GM03348 (cell line): ENCODE measurements at regions not wholly inside any gene's neighbourhood (a gene's known extent, or its start where the extent isn't known, plus 50 kb on each side); places are given as distances from the start of the nearest gene placed in this dataset.

ENCODE experiments used
- DNase-seq: peaks from one replicate; pipeline ENCODE4 v3.0.0; 2012; ENCODE audit warnings: low spot score

DNA sequence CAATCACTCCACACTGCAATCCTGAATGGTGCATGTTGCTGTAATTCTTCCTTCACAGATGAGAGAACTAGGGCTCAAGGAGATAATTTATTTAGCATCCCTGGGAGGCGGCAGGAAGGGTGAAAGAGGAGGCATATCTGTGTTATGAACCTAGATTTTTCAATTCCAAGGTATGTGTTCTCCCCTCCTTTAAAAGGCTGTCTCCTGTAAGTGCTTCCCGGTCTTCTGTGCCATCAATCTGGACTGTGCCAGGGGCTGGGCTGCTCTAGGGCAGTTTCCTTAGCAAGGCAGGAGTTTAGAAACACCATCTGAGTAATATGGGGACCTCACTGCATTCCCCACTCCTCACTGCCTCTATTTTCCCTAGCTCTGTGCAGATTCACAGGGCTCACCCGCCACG lies 185.0 kb downstream of the RFC3 start:
- DNase-seq, result no peak

DNA sequence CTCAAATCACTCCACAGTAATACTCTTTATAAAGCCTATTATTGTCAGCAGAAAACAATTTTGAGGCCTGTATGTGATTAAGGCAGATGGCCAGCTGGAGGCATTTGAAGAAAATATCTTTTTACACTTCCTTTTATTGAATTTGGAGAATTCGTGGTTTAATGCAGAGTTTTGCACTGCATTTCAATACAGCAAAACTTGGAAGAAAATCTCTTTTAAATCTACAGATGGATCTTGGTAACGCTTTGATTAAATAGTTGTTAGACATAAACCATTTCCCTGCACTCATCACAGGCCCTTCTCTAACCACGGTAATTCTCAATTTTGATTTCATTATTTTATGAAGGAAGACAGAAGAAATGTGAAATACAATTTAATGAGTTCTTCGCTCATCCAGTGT lies 185.7 kb downstream of the RFC3 start:
- no peak for DNase-seq

DNA sequence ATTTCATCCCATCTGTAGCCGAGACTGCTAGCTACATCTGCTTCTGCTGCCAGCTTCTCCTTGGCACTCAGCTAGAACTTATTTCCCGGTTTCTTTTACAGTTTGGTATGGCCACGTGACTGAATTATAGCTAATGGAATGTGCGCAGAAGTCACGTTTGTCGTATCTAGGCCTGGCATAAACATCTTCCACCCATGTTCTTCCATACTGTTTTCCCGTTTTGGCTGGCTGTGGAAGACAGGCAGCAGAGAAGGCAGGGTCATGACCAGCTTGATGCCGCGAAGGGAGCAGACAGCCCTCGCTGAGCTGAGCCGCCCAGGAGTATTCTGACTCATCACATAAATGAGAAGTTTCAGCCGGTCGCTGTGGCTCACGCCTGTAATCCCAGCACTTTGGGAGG lies 186.7 kb downstream of the RFC3 start:
- no peak for DNase-seq

GRCh38 chr13:34006011-34006410 lies 188.1 kb downstream of the RFC3 start:
- no peak for DNase-seq

- DNase-seq, result no peak
Observed at GRCh38 chr13:34011552-34012085, 193.7 kb downstream of the RFC3 start.

GRCh38 chr13:34012382-34012781 lies 194.4 kb downstream of the RFC3 start:
- no peak for DNase-seq

DNA sequence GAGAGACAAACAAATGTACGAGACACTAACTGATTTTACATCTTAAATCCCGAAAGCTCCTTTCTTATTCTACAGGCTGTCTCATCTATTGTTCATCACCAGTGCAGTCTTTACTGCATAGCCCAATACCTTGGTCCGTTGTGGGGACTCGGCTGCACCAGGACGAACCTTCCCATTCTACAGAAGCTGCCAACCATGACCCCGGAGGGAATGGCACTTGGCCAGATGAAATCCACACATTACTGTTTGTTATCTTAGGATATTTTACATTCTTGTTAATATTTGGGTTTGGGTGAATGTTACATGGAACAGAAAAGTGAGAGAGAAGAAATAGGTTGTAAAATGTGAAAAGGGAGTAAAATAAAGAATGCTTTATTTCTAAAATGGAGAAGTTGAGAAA lies 195.1 kb downstream of the RFC3 start:
- DNase-seq, result no peak

DNA sequence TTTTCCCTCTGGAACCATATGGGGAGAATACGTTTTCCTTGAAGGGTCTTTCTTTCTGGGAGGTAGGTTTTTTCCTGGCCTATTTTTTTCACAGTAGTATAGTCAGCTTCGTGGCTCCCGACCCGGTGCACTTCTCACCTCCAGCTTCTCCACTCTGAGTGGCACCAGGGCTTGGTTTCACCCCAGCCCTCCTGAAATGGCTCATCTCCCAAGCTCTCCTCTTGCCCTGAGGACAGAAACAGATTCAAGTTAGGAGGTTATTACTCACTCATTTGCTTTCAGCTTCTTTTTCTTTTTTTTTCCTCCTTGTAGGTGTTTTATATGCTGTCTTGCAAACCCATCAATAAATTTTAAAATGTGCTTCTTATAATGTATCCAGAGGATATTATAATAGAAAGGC lies 199.3 kb downstream of the RFC3 start:
- DNase-seq, result no peak

GRCh38 chr13:34019870-34020269 lies 201.9 kb downstream of the RFC3 start:
- DNase-seq, result no peak

DNA sequence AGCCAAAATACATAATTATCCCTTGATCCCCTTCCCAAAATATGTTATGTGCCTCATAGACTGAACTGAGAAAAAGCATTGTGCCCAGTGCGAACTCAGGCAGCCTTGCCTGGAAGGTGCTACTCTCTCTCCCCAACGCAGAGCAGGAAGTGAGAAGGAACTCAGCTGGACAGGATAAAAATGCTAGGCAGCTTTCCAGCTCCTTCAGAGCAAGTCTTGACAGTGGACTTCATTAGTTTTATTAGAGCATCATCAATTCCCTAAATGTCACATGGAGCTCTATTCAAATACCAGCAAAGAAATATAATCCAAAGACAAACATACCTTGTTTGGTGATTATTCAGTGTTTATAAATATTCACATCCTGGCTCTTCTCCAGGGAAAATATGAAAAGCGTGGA lies 202.4 kb downstream of the RFC3 start:
- DNase-seq, result no peak

DNA sequence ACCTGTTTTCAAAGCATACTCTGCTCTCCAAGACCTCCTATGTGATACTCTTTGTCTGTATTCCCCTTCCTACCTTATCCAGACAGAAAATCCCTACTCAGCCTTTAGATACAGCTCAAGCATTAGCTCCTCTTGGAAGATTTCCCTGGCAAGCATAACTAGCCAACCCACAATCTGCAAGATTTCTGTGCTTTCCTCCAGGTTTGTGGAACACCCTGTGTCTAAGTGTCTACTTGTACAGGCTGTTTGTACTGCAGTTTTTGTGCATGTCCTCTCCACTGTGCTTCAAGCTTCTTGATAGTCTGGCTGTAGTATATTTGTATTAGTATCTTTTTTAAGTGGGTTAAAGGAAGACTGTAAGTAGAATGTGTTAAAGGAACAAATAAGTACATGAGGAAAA lies 203.7 kb downstream of the RFC3 start:
- no peak for DNase-seq

DNA sequence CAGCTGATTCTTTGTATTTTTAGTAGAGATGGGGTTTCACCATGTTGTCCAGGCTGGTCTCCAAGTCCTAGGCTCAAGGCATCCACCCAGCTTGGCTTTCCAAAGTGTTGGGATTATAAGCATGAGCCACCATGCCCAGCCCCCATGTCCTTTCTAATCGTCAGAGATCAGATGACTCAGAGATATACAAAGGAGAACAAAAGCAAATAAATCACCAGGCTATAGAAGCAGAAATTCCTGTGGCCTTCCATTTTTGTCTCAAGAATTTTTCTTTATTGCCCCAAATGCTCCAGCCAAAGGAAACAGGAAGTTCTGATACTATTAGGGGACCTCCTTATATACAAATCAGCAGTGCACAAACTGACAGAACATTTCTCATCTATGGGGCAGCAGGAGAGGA lies 207.8 kb downstream of the RFC3 start:
- DNase-seq, result peak; percentile 7

DNA sequence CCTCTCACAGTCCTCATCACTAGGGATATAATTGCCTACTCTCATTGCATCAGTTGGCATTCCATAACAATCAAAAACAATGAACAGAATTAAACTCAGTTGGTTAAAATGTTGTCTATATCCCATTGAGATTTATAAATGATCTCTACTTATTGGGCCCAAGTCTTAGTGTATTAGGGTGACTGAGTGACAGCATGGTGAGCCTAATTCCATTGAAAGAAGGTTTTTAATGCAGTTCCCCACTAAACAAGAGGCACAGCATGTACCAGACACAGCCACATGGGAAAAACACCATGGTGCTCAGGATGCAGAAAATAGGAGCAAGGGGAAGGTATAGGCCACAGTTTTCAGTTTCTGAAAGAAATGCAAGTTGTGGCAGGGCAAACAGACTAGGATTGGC lies 208.4 kb downstream of the RFC3 start:
- no peak for DNase-seq

DNA sequence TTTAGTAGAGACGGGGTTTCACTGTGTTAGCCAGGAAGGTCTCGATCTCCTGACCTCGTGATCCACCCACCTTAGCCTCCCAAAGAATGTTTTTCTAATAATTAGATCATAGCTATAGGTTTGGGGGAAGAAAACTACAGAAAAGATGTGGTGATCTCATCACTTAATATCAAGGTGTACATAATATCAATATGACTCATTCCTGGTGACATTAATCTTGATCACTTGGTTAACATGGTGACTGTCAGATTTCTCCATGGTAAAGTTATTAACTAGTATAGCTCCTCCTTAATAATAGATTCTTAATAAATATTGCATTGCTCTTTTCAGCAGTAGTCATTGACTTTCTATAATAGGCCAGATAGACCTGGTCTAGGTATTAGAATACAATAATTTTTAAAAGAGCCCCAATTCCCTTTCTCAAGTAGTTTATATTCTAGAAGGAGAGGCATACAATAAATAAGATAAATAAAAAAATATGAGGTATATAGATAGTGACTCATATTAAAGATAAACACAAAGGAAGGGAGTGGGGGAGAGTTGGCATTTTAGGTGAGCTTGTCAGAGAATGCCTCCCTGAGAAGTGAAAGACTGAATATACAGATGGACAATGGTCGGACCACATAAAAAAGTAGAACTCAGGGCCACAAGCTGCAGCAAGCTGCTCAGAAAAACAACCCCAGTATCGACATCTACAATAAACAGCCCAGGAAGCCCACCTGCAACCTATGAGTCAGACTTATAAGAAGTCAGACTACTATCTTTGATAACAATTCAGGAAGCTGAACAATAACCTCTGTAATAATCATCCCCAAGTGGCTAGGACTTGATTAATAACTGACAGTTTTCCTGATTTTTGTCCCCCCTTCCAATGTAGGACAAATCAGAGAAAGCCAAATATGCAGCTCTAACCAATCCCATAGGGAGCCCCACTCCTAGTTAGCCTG lies 210.8 kb downstream of the RFC3 start:
- DNase-seq, result no peak

- no peak for DNase-seq
Observed at GRCh38 chr13:34030782-34031181, 212.8 kb downstream of the RFC3 start.

- DNase-seq, result no peak
Observed at GRCh38 chr13:34031610-34032009, 213.7 kb downstream of the RFC3 start.

GRCh38 chr13:34034411-34034810 lies 216.5 kb downstream of the RFC3 start:
- no peak for DNase-seq

- DNase-seq, result no peak
Observed at GRCh38 chr13:34035178-34035577, 217.2 kb downstream of the RFC3 start.

DNA sequence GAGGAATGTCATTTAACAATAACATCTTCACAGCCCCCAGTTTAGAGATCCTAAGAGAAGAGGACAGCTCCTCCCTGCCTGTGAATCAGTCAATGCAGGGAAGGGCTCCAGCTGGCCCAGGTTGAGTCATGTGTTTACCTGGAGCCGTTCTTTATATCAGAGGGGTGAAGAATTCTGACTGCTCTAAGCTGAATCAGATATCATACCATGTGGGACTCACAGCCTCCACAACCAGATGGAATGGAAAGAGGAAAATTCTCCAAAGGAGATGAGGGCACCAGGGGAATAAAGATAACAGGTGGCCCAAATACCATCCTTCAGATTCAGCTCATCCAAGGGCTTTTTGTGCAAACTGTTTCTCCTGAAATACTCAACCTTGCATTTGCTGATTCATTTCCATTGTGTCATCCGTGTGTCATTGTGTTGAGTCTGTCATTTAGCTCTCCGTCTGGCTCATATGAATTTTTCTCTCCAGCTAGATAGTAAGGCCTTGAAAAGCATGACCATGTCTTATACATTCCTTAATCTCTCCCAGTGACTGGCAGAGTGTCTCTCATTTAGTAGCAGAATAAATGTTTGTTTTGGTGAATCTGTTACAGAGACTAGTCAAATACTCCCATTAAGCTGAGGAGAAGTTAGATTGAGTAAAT lies 217.9 kb downstream of the RFC3 start:
- no peak for DNase-seq

- DNase-seq, result peak; percentile 6
Observed at GRCh38 chr13:34037636-34038540, 219.9 kb downstream of the RFC3 start.

DNA sequence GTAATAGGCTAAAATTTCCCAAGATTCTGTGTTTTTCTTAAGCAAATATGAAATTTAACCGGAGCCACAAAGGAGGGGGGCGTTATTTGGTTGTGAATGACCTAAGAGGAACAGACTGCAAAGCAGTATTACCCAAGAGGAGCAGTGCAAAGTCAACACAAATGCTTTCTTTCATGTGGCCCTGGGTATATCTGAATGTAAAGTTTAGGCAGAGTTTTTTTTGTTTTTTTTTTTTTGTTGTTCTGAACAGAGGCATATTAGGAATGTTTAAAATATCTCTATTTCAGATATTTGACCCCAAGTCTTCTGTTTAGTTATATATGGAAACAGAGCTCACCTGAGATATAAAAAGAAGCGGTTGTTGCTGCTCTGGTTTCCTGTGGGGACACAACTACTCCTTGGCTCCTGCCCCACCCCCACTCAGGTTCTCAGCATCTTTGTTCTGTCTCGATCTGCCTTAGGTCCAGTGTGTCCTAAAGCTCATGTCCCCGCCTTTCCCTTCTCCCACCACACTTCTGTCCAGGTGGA lies 220.7 kb downstream of the RFC3 start:
- DNase-seq, result no peak

DNA sequence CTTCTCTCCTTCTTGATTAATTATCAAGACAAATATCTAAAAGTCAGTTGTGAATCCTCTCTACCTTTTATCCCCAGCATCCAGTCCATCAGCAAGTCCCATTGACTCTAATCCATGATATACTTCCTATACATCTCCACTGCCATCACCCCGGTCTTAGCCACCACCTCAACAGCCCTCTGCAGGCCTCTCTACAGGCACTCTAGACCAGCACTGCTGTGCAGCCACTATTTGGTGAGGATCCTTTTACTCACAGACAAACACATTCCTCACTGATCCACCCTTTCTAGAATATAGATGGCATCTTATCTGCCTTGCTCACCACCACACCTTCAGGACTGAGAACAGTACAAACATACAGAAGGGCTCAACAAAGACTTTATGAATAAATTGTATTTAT lies 221.7 kb downstream of the RFC3 start:
- DNase-seq, result no peak
